PC-3 (cell line): ENCODE measurements at regions not wholly inside any gene's neighbourhood (a gene's known extent, or its start where the extent isn't known, plus 50 kb on each side); places are given as distances from the start of the nearest gene placed in this dataset.

Experiments
- CTCF ChIP-seq: fragments of 300-600 bp; sonication (generic); conservative IDR thresholded peaks from 2 replicates; pipeline ENCODE4 v1.5.1; 2017; ENCODE audit warnings: antibody characterized with exemption, low read depth, mild to moderate bottlenecking, low read length
- EZH2 ChIP-seq: fragments of 300-600 bp; sonication (generic); IDR thresholded peaks from one replicate; pipeline ENCODE4 v1.6.1; 2017; ENCODE audit warnings: antibody characterized with exemption, mild to moderate bottlenecking, low read length; ENCODE audit not compliant: unreplicated experiment
- EZH2phosphoT487 ChIP-seq: fragments of 300-600 bp; sonication (generic); IDR thresholded peaks from 2 replicates; pipeline ENCODE4 v1.6.1; 2018; ENCODE audit warnings: mild to moderate bottlenecking, antibody characterized with exemption, low read length, borderline replicate concordance

GRCh38 chr2:16438613-16439321, 226.9 kb downstream of the CYRIA start:
- no peak for TF ChIP-seq CTCF
- no peak for TF ChIP-seq EZH2phosphoT487
- TF ChIP-seq EZH2: no peak
